Osteocyte (in vitro differentiated cells): ENCODE measurements at regions not wholly inside any gene's neighbourhood (a gene's known extent, or its start where the extent isn't known, plus 50 kb on each side); places are given as distances from the start of the nearest gene placed in this dataset.

Source experiments
- DNase-seq: peaks from one replicate; pipeline ENCODE4 v3.0.0; 2021; ENCODE audit warnings: mixed read lengths; ENCODE audit not compliant: unreplicated experiment; ENCODE audit errors: extremely low spot score
- H3K27ac Mint-ChIP-seq: one replicate; pipeline ENCODE4 v1.8.0; 2021; ENCODE audit warnings: mild to moderate bottlenecking, mixed read lengths; ENCODE audit not compliant: unreplicated experiment
- H3K27me3 Mint-ChIP-seq: one replicate; pipeline ENCODE4 v1.8.0; 2021; ENCODE audit warnings: mixed read lengths; ENCODE audit not compliant: unreplicated experiment
- H3K36me3 Mint-ChIP-seq: one replicate; pipeline ENCODE4 v1.8.0; 2021; ENCODE audit warnings: mixed read lengths; ENCODE audit not compliant: unreplicated experiment
- H3K4me1 Mint-ChIP-seq: one replicate; pipeline ENCODE4 v1.8.0; 2021; ENCODE audit warnings: mixed read lengths; ENCODE audit not compliant: unreplicated experiment
- H3K4me3 Mint-ChIP-seq: one replicate; pipeline ENCODE4 v1.8.0; 2021; ENCODE audit warnings: mild to moderate bottlenecking, moderate library complexity, mixed read lengths; ENCODE audit not compliant: unreplicated experiment
- H3K9me3 Mint-ChIP-seq: one replicate; pipeline ENCODE4 v1.8.0; 2021; ENCODE audit warnings: mixed read lengths; ENCODE audit not compliant: unreplicated experiment
- TF ChIP-seq, protein P1 (sequence below): fragments of 200-600 bp; sonication (generic); IDR thresholded peaks from 2 replicates; pipeline ENCODE4 v1.5.0; 2021; ENCODE audit warnings: antibody characterized with exemption, mild to moderate bottlenecking, moderate library complexity

DNA sequence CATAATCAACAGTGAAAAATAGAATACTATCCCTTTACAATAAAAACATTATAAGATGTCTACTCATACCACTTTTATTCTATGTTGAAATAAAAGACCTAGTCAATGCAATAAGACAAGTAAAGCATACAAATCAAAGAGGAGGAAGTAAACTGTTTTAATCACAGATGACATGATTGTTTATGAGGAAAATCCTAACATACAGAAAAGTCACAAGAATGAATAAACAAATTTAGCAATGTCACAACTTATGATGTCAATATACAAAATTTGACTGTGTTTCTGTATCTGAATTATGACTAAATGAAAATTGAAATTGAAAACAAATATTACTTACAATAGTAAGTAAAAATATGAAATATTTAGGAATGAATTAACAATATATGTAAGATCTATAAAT lies 221.9 kb upstream of the GRIA4 start:
- no peak for DNase-seq
- Mint-ChIP-seq H3K4me3 (no peak overlapping the region), H3K27ac (no peak overlapping the region), H3K9me3 (no peaks in the 10 kb centered on the region), H3K27me3 (no peaks in the 10 kb centered on the region), H3K36me3 (no peaks in the 10 kb centered on the region), H3K4me1 (no peaks in the 10 kb centered on the region)
- TF ChIP-seq, protein P1, sequence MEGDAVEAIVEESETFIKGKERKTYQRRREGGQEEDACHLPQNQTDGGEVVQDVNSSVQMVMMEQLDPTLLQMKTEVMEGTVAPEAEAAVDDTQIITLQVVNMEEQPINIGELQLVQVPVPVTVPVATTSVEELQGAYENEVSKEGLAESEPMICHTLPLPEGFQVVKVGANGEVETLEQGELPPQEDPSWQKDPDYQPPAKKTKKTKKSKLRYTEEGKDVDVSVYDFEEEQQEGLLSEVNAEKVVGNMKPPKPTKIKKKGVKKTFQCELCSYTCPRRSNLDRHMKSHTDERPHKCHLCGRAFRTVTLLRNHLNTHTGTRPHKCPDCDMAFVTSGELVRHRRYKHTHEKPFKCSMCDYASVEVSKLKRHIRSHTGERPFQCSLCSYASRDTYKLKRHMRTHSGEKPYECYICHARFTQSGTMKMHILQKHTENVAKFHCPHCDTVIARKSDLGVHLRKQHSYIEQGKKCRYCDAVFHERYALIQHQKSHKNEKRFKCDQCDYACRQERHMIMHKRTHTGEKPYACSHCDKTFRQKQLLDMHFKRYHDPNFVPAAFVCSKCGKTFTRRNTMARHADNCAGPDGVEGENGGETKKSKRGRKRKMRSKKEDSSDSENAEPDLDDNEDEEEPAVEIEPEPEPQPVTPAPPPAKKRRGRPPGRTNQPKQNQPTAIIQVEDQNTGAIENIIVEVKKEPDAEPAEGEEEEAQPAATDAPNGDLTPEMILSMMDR = no peak

DNA sequence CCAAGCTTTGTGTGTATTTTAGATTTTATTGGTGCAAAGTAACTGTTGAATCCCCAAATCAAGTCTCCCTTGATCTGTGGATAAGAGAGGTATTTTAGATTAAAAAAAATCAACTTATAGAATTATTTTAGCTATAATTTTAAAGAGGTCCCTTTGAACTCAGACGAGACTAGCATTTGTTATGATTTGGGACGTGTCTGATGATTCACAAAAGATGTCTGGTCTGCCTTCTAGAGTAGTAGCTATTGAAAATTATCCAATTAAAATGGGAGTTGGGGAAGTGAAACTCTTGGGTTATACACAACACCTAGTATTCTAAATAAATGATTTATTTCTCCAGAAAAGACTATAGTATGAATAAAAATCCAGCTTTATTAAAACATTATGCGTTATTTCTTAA lies 227.9 kb upstream of the GRIA4 start:
- H3K27ac Mint-ChIP-seq = no peak overlapping the region
- no peaks in the 10 kb centered on the region for H3K36me3 Mint-ChIP-seq
- TF ChIP-seq, protein P1 = no peak
- H3K9me3 Mint-ChIP-seq = no peaks in the 10 kb centered on the region
- H3K4me3 Mint-ChIP-seq = no peak overlapping the region
- no peaks in the 10 kb centered on the region for H3K4me1 Mint-ChIP-seq
- H3K27me3 Mint-ChIP-seq = no peaks in the 10 kb centered on the region
- no peak for DNase-seq

DNA sequence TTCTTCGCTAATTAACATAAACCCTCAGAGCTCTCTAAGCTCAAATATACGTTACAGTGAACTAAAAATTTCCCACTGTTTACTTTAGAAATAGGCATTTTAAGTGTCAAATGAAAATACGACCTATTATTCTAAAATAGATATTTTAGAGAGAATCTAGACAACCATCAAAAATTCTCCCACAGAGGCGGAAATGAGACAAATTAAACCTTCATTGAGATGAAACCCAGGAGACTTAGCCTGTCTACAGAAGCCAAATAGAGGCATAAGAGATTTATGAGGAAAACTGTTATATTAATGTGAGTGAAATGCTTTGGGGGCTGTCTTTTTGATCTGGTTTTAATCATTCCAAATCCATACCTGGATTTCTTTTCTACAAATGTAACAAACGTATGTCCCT lies 232.0 kb upstream of the GRIA4 start:
- no peaks in the 10 kb centered on the region for H3K4me1 Mint-ChIP-seq
- H3K27me3 Mint-ChIP-seq = no peaks in the 10 kb centered on the region
- TF ChIP-seq, protein P1 = no peak
- no peaks in the 10 kb centered on the region for H3K36me3 Mint-ChIP-seq
- H3K9me3 Mint-ChIP-seq = peaks cover 3% of the 10 kb centered on the region
- H3K4me3 Mint-ChIP-seq = no peak overlapping the region
- no peak overlapping the region for H3K27ac Mint-ChIP-seq
- DNase-seq = no peak

DNA sequence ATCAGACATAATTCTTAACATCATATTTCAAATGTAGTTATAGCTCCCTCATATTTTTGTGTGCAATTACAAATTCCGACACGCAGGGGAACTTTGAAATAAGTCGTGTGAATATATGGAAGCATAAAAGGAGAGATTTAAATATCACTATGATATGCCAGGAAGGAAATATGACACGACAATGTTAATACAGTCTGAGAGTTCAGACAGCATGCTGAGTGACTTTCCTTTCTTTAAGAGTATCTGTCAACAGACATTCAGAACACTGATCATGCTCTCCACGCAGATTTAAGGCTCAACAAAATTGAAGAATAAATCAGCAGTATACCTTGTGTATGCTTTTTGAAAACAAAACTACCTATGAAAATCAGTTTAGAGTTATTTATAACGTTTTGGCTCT lies 232.6 kb upstream of the CARD18 start:
- no peak for DNase-seq
- H3K36me3 Mint-ChIP-seq = no peaks in the 10 kb centered on the region
- no peaks in the 10 kb centered on the region for H3K4me1 Mint-ChIP-seq
- TF ChIP-seq, protein P1 = no peak
- H3K27ac Mint-ChIP-seq = no peak overlapping the region
- no peak overlapping the region for H3K4me3 Mint-ChIP-seq
- peaks cover 3% of the 10 kb centered on the region for H3K9me3 Mint-ChIP-seq
- H3K27me3 Mint-ChIP-seq = no peaks in the 10 kb centered on the region

DNA sequence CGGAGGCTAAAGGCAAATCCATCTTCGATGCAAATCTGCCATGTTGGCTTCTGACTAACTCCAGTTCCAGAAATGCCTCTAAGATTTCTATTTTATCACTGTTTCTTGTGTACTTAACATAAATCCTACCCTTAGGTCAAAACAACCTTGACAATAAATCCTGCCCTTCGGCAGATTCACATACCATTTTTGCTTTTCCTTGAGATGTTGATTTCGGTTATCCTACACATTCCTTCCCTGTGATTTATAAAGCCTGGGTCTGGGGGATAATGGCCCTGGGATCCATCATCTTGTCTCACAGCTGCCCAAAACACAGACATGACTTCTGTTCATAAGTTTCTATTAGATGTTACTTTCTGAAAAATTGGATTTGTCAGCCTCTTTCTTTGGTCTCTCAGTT lies 231.7 kb upstream of the CARD18 start:
- TF ChIP-seq, protein P1 = no peak
- Mint-ChIP-seq H3K4me1 (no peaks in the 10 kb centered on the region), H3K4me3 (no peak overlapping the region), H3K9me3 (peaks cover 3% of the 10 kb centered on the region), H3K36me3 (no peaks in the 10 kb centered on the region), H3K27me3 (no peaks in the 10 kb centered on the region), H3K27ac (no peak overlapping the region)
- DNase-seq = no peak
